GM19467 (cell line): ENCODE measurements at regions not wholly inside any gene's neighbourhood (a gene's known extent, or its start where the extent isn't known, plus 50 kb on each side); places are given as distances from the start of the nearest gene placed in this dataset.
"Not testable (repeated sequence)": the region's sequence is repeated elsewhere in the genome, so short reads cannot be mapped to it uniquely, and the experiment has no call there.

ENCODE experiments used
- ATAC-seq: cut with Tn5 transposase; IDR thresholded peaks from one replicate; pipeline ENCODE4 v1.9.1; 2021; ENCODE audit warnings: mild to moderate bottlenecking, moderate library complexity; ENCODE audit not compliant: unreplicated experiment

- ATAC-seq, result no peak
These were observed 176.4 kb upstream of the TCF4 start for GRCh38 chr18:55764386-55764785.

- no peak for ATAC-seq
These were observed 175.8 kb upstream of the TCF4 start for GRCh38 chr18:55763805-55764204.

GRCh38 chr18:55763298-55763697 lies 175.3 kb upstream of the TCF4 start:
- no peak for ATAC-seq

GRCh38 chr18:55762424-55762823 lies 174.4 kb upstream of the TCF4 start:
- no peak for ATAC-seq

GRCh38 chr18:55753643-55754263 lies 165.8 kb upstream of the TCF4 start:
- no peak for ATAC-seq

GRCh38 chr18:55751476-55751875 lies 163.5 kb upstream of the TCF4 start:
- ATAC-seq, result no peak

- ATAC-seq, result no peak
These were observed 160.3 kb upstream of the TCF4 start for GRCh38 chr18:55748227-55748738.

- ATAC-seq, result no peak
These were observed 156.2 kb upstream of the TCF4 start for GRCh38 chr18:55744206-55744605.

- no peak for ATAC-seq
These were observed 155.7 kb upstream of the TCF4 start for GRCh38 chr18:55743736-55744135.

- ATAC-seq, result no peak
These were observed 155.1 kb upstream of the TCF4 start for GRCh38 chr18:55743133-55743532.

GRCh38 chr18:55739488-55739887 lies 151.5 kb upstream of the TCF4 start:
- ATAC-seq, result no peak

GRCh38 chr18:55738483-55739114 lies 150.6 kb upstream of the TCF4 start:
- ATAC-seq, result no peak

- ATAC-seq, result no peak
These were observed 149.9 kb upstream of the TCF4 start for GRCh38 chr18:55737781-55738468.

- ATAC-seq, result no peak
These were observed 149.3 kb upstream of the TCF4 start for GRCh38 chr18:55737266-55737665.

GRCh38 chr18:55735969-55736368 lies 148.0 kb upstream of the TCF4 start:
- no peak for ATAC-seq

GRCh38 chr18:55735199-55735855 lies 147.3 kb upstream of the TCF4 start:
- ATAC-seq, result no peak

- no peak for ATAC-seq
These were observed 144.5 kb upstream of the TCF4 start for GRCh38 chr18:55732227-55733106.

- no peak for ATAC-seq
These were observed 143.6 kb upstream of the TCF4 start for GRCh38 chr18:55731594-55732042.

GRCh38 chr18:55721006-55721405 lies 133.0 kb upstream of the TCF4 start:
- ATAC-seq, result not testable (repeated sequence)

GRCh38 chr18:55713707-55714106 lies 125.7 kb upstream of the TCF4 start:
- ATAC-seq, result no peak
